AG09309 (cell line): ENCODE measurements at regions not wholly inside any gene's neighbourhood (a gene's known extent, or its start where the extent isn't known, plus 50 kb on each side); places are given as distances from the start of the nearest gene placed in this dataset.
"Not testable (repeated sequence)": the region's sequence is repeated elsewhere in the genome, so short reads cannot be mapped to it uniquely, and the experiment has no call there.

Source experiments
- DNase-seq: peaks from one replicate; pipeline ENCODE4 v3.0.0-alpha.2; 2010; ENCODE audit warnings: low read depth
- H3K4me3 ChIP-seq: 2 replicates; pipeline ENCODE4 v1.5.1; 2011; ENCODE audit warnings: mild to moderate bottlenecking, low read depth, low read length, moderate library complexity; ENCODE audit not compliant: control insufficient read depth
- TF ChIP-seq, protein P1 (sequence below): IDR thresholded peaks from 2 replicates; pipeline ENCODE4 v1.5.1; 2011; ENCODE audit warnings: mild to moderate bottlenecking, low read depth, low read length, inconsistent platforms; ENCODE audit not compliant: insufficient read depth, control insufficient read depth; ENCODE audit errors: missing control alignments

DNA sequence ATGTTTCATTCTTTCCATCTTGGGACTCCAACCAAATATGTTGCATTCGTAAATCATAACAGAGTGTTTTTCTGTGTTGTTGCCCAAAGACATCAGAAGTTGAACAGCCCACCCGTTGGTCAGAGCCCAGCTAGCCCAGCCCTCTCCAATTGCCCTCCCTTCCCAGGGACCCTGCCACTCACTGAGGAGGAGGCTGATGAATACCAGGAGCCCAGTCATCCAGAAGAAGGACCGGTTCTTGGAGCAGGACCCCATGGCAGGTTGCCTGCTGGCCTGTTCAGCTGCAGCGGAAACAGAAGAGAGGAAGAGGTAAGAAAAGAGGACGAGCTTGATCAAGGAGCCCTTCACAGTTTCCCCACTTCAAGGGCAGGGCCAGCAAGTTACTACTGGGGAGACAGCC is 172.2 kb upstream of the ETV3 start:
- DNase-seq: no peak
- H3K4me3 ChIP-seq: no peak overlapping the region
- TF ChIP-seq, protein P1, sequence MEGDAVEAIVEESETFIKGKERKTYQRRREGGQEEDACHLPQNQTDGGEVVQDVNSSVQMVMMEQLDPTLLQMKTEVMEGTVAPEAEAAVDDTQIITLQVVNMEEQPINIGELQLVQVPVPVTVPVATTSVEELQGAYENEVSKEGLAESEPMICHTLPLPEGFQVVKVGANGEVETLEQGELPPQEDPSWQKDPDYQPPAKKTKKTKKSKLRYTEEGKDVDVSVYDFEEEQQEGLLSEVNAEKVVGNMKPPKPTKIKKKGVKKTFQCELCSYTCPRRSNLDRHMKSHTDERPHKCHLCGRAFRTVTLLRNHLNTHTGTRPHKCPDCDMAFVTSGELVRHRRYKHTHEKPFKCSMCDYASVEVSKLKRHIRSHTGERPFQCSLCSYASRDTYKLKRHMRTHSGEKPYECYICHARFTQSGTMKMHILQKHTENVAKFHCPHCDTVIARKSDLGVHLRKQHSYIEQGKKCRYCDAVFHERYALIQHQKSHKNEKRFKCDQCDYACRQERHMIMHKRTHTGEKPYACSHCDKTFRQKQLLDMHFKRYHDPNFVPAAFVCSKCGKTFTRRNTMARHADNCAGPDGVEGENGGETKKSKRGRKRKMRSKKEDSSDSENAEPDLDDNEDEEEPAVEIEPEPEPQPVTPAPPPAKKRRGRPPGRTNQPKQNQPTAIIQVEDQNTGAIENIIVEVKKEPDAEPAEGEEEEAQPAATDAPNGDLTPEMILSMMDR: no peak

DNA sequence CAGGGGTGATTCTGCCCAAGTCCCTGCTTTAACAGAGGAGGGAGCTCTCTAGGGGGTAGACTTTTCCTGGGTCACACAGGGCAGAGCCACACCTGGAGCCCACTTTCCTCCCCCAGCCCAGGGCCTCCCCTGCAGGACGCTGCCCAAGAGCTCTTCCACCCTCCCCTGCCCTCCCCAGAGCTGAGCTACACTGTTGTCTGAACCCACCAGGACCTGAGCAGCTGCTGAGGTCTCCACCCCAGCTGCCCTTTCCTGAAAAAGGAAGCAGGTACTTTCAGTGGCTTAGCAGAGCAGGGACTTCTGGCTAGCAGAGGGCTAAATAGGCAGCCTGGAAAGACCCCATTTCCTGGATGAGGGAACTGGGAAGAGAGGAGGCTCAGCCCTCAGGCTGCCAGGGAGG is 169.3 kb upstream of the ETV3 start:
- TF ChIP-seq, protein P1: no peak
- no peak for DNase-seq
- H3K4me3 ChIP-seq: no peak overlapping the region

DNA sequence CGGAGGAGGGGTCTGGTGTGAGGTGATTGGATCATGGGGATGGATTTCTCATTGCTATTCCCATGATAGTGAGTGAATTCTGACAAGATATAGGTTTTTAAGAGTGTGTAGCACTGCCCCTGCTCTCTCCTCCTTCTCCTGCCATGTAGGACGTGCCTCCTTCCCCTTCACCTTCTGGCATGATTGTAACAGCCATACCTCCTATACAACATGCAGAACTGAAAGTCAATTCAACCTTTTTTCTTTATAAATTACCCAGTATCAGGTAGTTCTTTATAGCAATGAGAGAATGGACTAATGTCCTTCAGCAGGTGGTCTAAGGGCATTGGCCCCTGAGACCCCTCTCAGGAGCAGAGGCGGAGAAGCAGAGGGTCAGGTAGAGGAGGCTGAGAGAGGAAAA is 168.7 kb upstream of the ETV3 start:
- TF ChIP-seq, protein P1: no peak
- no peak overlapping the region for H3K4me3 ChIP-seq
- no peak for DNase-seq

DNA sequence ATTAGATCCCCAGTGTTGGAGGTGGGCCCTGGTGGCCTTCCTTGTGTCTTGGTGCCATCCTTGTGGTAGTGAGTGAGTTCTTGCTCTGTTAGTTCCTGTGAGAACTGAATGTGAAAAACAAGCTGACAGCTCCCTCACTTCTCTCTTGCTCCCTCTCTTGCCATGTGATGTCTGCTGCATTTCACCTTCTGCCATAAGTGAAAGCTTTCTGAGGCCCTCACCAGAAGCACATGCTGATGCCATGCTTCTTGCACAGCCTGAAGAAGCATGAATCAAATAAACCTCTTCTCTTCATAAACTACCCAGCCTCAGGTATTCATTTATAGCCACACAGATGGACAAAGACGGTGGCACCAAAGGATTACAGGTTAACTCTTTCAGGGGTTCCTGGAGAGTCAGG is 166.1 kb upstream of the ETV3 start:
- TF ChIP-seq, protein P1: no peak
- DNase-seq: no peak
- H3K4me3 ChIP-seq: no peak overlapping the region

DNA sequence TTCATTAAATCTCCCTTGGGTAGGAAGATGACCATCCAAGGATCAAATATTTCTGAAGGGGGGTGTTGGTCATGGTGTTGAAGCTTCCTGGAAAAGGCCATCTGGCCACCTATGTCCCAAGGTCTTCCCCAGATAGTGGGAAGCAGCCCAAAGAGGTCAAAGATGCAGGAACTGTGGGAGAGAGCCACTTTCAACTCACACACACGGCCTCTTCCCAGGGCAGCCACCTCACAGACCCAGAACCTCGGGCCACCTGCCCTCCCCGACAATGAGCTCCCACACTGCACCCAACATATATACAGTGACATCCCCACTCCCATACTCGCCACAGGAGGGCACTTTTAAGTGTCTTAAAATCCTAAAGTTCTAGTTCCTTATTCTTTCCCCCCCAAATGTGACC is 164.5 kb upstream of the ETV3 start:
- no peak overlapping the region for H3K4me3 ChIP-seq
- DNase-seq: no peak
- TF ChIP-seq, protein P1: no peak

DNA sequence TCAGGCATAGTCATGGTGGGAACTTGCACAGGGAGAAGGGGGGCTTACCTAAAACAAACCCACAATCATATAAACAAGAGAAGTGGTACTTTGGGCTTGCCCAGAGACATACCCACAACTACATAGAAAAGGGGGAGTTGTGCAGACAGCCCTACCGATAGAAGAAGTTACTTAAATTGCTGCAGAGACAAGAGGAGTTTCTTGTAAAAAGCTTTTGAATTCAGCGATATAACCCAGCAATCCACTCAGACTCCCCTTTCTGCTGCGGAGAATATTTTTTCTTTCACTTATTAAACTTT is 164.0 kb upstream of the ETV3 start:
- H3K4me3 ChIP-seq: no peak overlapping the region
- DNase-seq: no peak
- TF ChIP-seq, protein P1: no peak

DNA sequence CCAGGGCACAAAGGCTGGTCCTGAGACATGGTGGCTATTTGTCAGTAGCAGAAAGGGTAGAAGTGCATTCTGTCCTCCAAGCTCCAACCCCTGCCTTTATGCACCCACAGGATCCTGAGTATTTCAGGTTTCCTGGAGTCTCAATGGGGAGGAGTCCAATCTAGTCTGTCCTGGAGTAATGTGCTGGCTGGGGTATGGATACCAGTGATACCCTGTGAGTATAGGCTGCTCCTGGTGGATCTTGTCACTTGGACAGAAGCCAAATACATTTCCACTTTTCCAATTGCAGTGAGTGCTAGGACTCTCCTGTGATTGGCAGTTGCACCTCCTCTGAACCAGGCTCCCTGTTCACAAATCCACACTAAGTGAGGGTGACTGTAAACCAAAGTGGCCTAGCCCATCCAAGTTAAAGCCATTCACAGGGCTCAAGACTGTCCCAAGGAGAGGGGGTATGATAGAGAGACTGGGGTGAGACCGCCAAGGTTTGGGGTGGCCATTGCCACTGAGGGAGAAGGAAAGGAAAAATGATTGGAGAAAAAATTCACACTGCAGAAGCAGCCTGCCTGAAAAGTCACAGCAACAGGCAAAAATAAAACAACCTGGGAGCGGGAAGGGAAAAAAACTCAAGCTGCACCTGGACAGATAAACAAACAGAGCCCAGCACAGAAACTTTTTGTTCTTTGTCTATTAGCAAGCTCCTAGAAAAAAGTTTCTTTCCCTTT is 163.4 kb upstream of the ETV3 start:
- no peak for DNase-seq
- TF ChIP-seq, protein P1: no peak
- H3K4me3 ChIP-seq: no peak overlapping the region

DNA sequence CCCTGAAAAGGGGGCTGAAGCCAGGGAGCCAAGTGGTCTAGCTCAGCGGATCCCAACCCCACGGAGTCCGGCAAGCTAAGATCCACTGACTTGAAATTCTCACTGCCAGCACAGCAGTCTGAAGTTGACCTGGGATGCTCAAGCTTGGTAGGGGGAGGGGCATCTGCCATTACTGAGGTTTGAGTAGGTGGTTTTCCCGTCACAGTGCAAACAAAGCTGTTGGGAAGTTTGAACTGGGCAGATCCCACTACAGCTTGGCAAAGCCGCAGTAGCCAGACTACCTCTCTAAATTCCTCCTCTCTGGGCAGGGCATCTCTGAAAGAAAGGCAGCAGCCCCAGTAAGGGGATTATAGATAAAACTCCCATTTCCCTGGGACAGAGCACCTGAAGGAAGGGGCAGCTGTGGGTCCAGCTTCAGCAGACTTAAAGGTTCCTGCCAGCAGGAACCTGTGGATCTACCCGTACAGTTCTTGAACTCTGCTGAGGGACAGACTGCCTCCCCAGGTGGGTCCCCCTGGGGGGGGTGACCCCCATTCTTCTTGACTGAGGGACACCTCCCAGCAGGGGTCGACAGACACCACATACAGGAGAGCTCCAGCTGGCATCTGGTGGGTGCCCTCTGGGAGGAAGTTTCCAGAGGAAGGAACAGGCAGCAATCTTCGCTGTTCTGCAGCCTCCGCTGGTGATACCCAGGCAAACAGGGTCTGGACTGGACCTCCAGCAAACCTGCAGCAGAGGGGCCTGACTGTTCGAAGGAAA is 156.4 kb upstream of the ETV3 start:
- not testable (repeated sequence) for DNase-seq, H3K4me3 ChIP-seq
